GM23248 (cell line): ENCODE measurements at regions not wholly inside any gene's neighbourhood (a gene's known extent, or its start where the extent isn't known, plus 50 kb on each side); places are given as distances from the start of the nearest gene placed in this dataset.

Source experiments
- DNase-seq: peaks from one replicate; pipeline ENCODE4 v3.0.0-alpha.2; 2015
- H2AFZ ChIP-seq: fragments of 200-600 bp; sonication (generic); 2 replicates; pipeline ENCODE4 v1.6.1; 2016; ENCODE audit warnings: antibody characterized with exemption
- H3F3A ChIP-seq: fragments of 200-600 bp; sonication (generic); 2 replicates; pipeline ENCODE4 v1.6.1; 2016; ENCODE audit warnings: mild to moderate bottlenecking, antibody characterized with exemption, mixed run types; ENCODE audit not compliant: insufficient read depth
- H3K27ac ChIP-seq: fragments of 200-600 bp; sonication (generic); 2 replicates; pipeline ENCODE4 v1.5.1; 2016; ENCODE audit warnings: mild to moderate bottlenecking
- H3K27me3 ChIP-seq: fragments of 200-600 bp; sonication (generic); replicated peaks from 2 replicates; pipeline ENCODE4 v1.6.1; 2016; ENCODE audit warnings: mild to moderate bottlenecking; ENCODE audit not compliant: insufficient read depth
- H3K36me3 ChIP-seq: fragments of 200-600 bp; sonication (generic); 2 replicates; pipeline ENCODE4 v1.6.1; 2016; ENCODE audit warnings: low read depth, mild to moderate bottlenecking
- H3K4me1 ChIP-seq: fragments of 200-600 bp; sonication (generic); 2 replicates; pipeline ENCODE4 v1.6.1; 2016; ENCODE audit warnings: mild to moderate bottlenecking; ENCODE audit not compliant: insufficient read depth
- H3K4me2 ChIP-seq: fragments of 200-600 bp; sonication (generic); one replicate; pipeline ENCODE4 v1.6.1; 2016; ENCODE audit warnings: mild to moderate bottlenecking; ENCODE audit not compliant: unreplicated experiment
- H3K4me3 ChIP-seq: fragments of 200-600 bp; sonication (generic); 2 replicates; pipeline ENCODE4 v1.5.1; 2016; ENCODE audit warnings: mild to moderate bottlenecking
- H3K79me2 ChIP-seq: fragments of 200-600 bp; sonication (generic); 2 replicates; pipeline ENCODE4 v1.6.1; 2016; ENCODE audit warnings: mild to moderate bottlenecking; ENCODE audit not compliant: insufficient read depth
- H3K9ac ChIP-seq: fragments of 200-600 bp; sonication (generic); 2 replicates; pipeline ENCODE4 v1.6.1; 2016; ENCODE audit warnings: mild to moderate bottlenecking
- H3K9me2 ChIP-seq: fragments of 200-600 bp; sonication (generic); 2 replicates; pipeline ENCODE4 v1.6.1; 2016; ENCODE audit warnings: mixed run types, mild to moderate bottlenecking, moderate library complexity; ENCODE audit not compliant: insufficient read depth
- H3K9me3 ChIP-seq: fragments of 200-600 bp; sonication (generic); one replicate; pipeline ENCODE4 v1.6.1; 2017; ENCODE audit warnings: low read depth
- H4K20me1 ChIP-seq: fragments of 200-600 bp; sonication (generic); 2 replicates; pipeline ENCODE4 v1.6.0; 2016; ENCODE audit not compliant: insufficient read depth
- EZH2 ChIP-seq: fragments of 200-600 bp; sonication (generic); IDR thresholded peaks from 2 replicates; pipeline ENCODE4 v1.6.1; 2018; ENCODE audit warnings: antibody characterized with exemption, mild to moderate bottlenecking; ENCODE audit not compliant: insufficient read depth, poor library complexity, severe bottlenecking
- EZH2phosphoT487 ChIP-seq: fragments of 200-600 bp; sonication (generic); IDR thresholded peaks from 2 replicates; pipeline ENCODE4 v1.6.1; 2018; ENCODE audit warnings: antibody characterized with exemption, moderate library complexity, mild to moderate bottlenecking, low read depth; ENCODE audit not compliant: insufficient read depth
- whole genome bisulfite sequencing, 2 experiments: methylation state at CpG; one replicate each; pipeline ENCODE4 v1.1.6; 2015 to 2017; ENCODE audit warnings: low lambda C conversion rate in 2 of 2, low coverage in 1 of 2; ENCODE audit errors: missing lambda C conversion rate in 2 of 2; 5-methylcytosine and 5-hydroxymethylcytosine counted together
- in situ Hi-C: fragments of 300-500 bp; cut with MboI; formaldehyde crosslinking; loops from 2 replicates; pipeline ENCODE4 v1.15.0; 2020

DNA sequence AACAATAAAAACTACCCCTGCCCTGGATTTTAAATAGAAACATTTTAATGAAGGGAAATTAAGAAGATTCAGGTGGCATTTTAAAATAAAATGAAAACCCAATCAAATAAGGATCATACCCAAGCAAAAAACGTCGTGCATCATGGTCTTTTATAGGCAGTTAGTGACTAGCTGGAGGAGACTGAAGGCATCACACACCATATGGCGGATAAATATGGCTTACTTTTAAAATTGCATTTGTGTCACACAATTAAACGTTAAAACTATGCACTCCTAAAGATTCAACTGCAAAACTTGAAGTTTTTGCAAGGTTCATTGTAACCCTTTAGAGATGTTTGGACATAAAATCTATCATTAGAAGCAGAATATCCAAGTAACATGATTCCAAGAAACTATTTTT is 200.1 kb upstream of the NRG3 start:
- Histone ChIP-seq H3K4me3 (no peak overlapping the region), H3K9ac (no peak overlapping the region), H3K79me2 (no peaks in the 10 kb centered on the region), H3K27ac (no peak overlapping the region), H2AFZ (no peak overlapping the region), H3K36me3 (no peaks in the 10 kb centered on the region), H3K9me2 (no peaks in the 10 kb centered on the region), H3K27me3 (no peaks in the 10 kb centered on the region), H3F3A (no peaks in the 10 kb centered on the region), H4K20me1 (no peaks in the 10 kb centered on the region), H3K4me2 (no peak overlapping the region), H3K4me1 (no peaks in the 10 kb centered on the region), H3K9me3 (no peaks in the 10 kb centered on the region)
- in situ Hi-C loops = no loop called here
- 13 to 15% methylated on average over 4 of the region's 4 CpGs for WGBS, 2 experiments
- TF ChIP-seq EZH2 (no peak), EZH2phosphoT487 (no peak)
- no peak for DNase-seq

DNA sequence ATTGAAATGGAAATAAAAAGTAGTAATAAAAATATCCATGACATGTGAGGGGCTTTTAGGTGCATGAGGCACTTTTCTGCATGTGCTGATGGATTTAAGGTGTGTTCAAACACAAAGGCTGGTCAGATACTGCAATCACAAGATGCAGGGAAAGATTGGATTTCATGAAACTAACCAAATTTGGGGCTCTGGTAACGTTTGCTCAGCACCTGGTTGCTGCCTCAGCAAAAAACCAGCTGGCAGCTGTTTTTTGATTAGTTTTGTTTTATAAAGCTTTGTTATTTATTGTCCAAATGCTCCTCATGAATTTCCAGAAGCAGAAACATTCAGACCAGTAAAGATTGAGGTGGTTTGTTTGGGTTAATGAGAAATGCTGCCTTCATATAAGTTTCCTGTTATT is 195.7 kb upstream of the NRG3 start:
- H3K27me3 ChIP-seq = no peaks in the 10 kb centered on the region
- no peak for DNase-seq
- H4K20me1 ChIP-seq = no peaks in the 10 kb centered on the region

DNA sequence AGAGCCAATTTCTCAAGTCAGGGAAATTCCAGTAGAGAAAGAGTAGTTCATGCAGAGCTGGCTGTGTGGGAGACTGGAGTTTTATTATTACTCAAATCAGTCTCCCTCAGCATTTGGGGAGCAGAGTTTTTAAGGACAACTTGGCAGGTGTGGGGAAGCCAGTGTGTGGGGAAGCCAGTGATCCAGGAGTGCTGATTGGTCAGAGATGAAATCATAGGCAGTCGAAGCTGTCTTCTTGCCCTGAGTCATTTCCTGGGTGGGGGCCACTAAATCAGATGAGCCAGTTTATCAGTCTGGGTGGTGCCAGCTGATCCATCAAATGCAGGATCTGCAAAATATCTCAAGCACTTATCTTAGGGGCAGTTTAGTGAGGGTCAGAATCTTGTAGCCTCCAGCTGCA is 194.6 kb upstream of the NRG3 start:
- 5 to 18% methylated on average over 1 of the region's 1 CpG for WGBS, 2 experiments
- in situ Hi-C loops = no loop called here
- no peaks in the 10 kb centered on the region for H4K20me1 ChIP-seq
- no peak overlapping the region for H3K4me2 ChIP-seq
- no peaks in the 10 kb centered on the region for H3K4me1 ChIP-seq
- H3K9me3 ChIP-seq = no peaks in the 10 kb centered on the region
- no peak for DNase-seq
- no peak overlapping the region for H3K27ac ChIP-seq
- H3K36me3 ChIP-seq = no peaks in the 10 kb centered on the region
- no peaks in the 10 kb centered on the region for H3K79me2 ChIP-seq
- TF ChIP-seq EZH2phosphoT487 (no peak), EZH2 (no peak)
- H2AFZ ChIP-seq = no peak overlapping the region
- H3K9ac ChIP-seq = no peak overlapping the region
- H3K9me2 ChIP-seq = no peaks in the 10 kb centered on the region
- H3K4me3 ChIP-seq = no peak overlapping the region
- H3F3A ChIP-seq = no peaks in the 10 kb centered on the region
- no peaks in the 10 kb centered on the region for H3K27me3 ChIP-seq

More for the DNA sequence above, 195.7 kb upstream of the NRG3 start:
- no peaks in the 10 kb centered on the region for H3K4me1 ChIP-seq
- 0% methylated on average over 1 of the region's 1 CpG for WGBS, 2 experiments
- in situ Hi-C loops = no loop called here
- H3K4me2 ChIP-seq = no peak overlapping the region
- H3K9ac ChIP-seq = no peak overlapping the region
- H3K79me2 ChIP-seq = no peaks in the 10 kb centered on the region
- no peak overlapping the region for H2AFZ ChIP-seq
- no peaks in the 10 kb centered on the region for H3K36me3 ChIP-seq
- H3K27ac ChIP-seq = no peak overlapping the region
- no peaks in the 10 kb centered on the region for H3K9me2 ChIP-seq
- H3K4me3 ChIP-seq = no peak overlapping the region
- TF ChIP-seq EZH2 (no peak), EZH2phosphoT487 (no peak)
- no peaks in the 10 kb centered on the region for H3F3A ChIP-seq
- H3K9me3 ChIP-seq = no peaks in the 10 kb centered on the region

DNA sequence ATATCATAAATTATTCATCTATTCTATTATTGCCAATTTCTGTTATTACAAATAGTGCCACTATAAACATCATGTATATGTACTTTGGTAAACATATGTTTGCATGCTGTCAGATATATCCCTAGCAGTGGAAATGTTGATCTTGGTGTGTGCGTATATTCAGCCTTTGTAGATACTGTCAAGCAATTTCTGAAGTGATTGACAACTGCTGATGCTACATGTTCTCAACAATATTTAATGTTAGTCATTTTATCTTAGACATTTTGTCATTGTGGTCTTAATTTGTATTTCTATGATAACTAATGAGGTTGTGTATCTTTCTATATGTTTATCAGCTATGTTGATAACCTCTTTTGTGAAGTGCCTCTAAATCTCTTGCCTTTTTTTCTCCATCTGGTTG is 186.5 kb upstream of the NRG3 start:
- Histone ChIP-seq H3K27ac (no peak overlapping the region), H3K4me2 (no peak overlapping the region), H3K4me3 (no peak overlapping the region), H3K9ac (no peak overlapping the region), H4K20me1 (no peaks in the 10 kb centered on the region), H3K9me2 (no peaks in the 10 kb centered on the region), H3F3A (no peaks in the 10 kb centered on the region), H3K9me3 (no peaks in the 10 kb centered on the region), H3K27me3 (no peaks in the 10 kb centered on the region), H2AFZ (no peak overlapping the region), H3K79me2 (no peaks in the 10 kb centered on the region), H3K36me3 (no peaks in the 10 kb centered on the region), H3K4me1 (no peaks in the 10 kb centered on the region)
- TF ChIP-seq EZH2 (no peak), EZH2phosphoT487 (no peak)
- in situ Hi-C loops = no loop called here
- DNase-seq = no peak
- WGBS, 2 experiments = 43 to 50% methylated on average over 1 of the region's 1 CpG
